Ectodermal cell (in vitro differentiated cells): ENCODE measurements at regions not wholly inside any gene's neighbourhood (a gene's known extent, or its start where the extent isn't known, plus 50 kb on each side); places are given as distances from the start of the nearest gene placed in this dataset.

Experiments used
- H3K27ac ChIP-seq: 2 replicates; pipeline ENCODE4 v1.7.0; 2013; ENCODE audit warnings: mild to moderate bottlenecking, low read depth, low read length; ENCODE audit not compliant: insufficient read depth, poor library complexity, severe bottlenecking
- H3K27me3 ChIP-seq: 2 replicates; pipeline ENCODE4 v1.7.0; 2013; ENCODE audit warnings: mild to moderate bottlenecking, low read length; ENCODE audit not compliant: insufficient read depth, control insufficient read depth, poor library complexity, severe bottlenecking
- H3K36me3 ChIP-seq: one replicate; pipeline ENCODE4 v1.7.0; 2013; ENCODE audit warnings: low read length; ENCODE audit not compliant: control insufficient read depth, insufficient read depth
- H3K4me1 ChIP-seq: one replicate; pipeline ENCODE4 v1.7.0; 2013; ENCODE audit warnings: low read length; ENCODE audit not compliant: control insufficient read depth, insufficient read depth
- H3K4me3 ChIP-seq: 2 replicates; pipeline ENCODE4 v1.7.0; 2013; ENCODE audit warnings: low read depth, low read length, control low read depth; ENCODE audit not compliant: insufficient read depth
- H3K9me3 ChIP-seq: 2 replicates; pipeline ENCODE4 v1.7.0; 2013; ENCODE audit warnings: mild to moderate bottlenecking, low read length, moderate library complexity; ENCODE audit not compliant: control insufficient read depth
- WGBS, 2 experiments: methylation state at CpG; one replicate each; pipeline ENCODE4 v1.1.7; 2013; ENCODE audit warnings: missing lambda C conversion rate in 2 of 2; 5-methylcytosine and 5-hydroxymethylcytosine counted together

DNA sequence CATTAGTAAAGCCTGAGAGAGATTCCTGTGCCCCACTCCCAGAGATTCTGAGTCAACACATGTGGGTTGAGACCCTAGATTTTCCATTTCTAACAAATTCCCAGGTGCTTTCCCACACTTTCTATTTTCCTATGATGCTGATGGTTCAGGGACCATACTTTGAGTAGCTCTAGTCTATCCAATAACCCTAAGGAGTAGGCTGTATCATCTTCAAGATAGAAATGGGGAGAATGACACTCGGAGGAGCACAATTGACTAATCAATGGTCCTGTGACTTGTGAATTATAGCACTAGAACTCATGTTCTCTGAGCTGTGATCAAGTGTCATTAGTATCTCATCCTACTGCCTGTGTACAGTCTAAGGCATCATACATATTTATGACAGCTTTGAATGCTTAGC lies 232.9 kb upstream of the B3GALT2 start:
- Histone ChIP-seq H3K27ac (no peak overlapping the region), H3K36me3 (no peaks in the 10 kb centered on the region), H3K4me3 (no peak overlapping the region), H3K9me3 (peaks cover 3% of the 10 kb centered on the region), H3K4me1 (peaks cover 12% of the 10 kb centered on the region), H3K27me3 (no peaks in the 10 kb centered on the region)
- WGBS, 2 experiments, result 86 to 100% methylated on average over 1 of the region's 1 CpG

DNA sequence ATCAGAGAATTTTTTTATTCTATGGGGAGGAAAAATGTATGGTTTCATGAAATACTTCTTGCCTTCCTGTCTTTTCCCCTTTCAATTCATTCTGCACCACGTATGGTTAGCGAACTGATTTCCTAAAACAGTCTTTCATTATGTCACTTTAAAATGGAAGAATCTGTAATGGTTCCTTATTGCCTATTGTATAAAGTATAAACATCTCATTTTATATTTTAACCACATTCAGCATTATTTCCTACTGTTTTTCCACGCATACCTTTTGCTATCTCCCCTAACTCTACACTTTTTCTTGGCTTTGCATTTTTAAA lies 232.3 kb upstream of the B3GALT2 start:
- no peak overlapping the region for H3K4me3 ChIP-seq
- H3K27me3 ChIP-seq, result no peaks in the 10 kb centered on the region
- H3K36me3 ChIP-seq, result no peaks in the 10 kb centered on the region
- H3K27ac ChIP-seq, result no peak overlapping the region
- WGBS, 2 experiments, result 93 to 96% methylated on average over 1 of the region's 3 CpGs
- H3K9me3 ChIP-seq, result peaks cover 3% of the 10 kb centered on the region
- H3K4me1 ChIP-seq, result peaks cover 12% of the 10 kb centered on the region

DNA sequence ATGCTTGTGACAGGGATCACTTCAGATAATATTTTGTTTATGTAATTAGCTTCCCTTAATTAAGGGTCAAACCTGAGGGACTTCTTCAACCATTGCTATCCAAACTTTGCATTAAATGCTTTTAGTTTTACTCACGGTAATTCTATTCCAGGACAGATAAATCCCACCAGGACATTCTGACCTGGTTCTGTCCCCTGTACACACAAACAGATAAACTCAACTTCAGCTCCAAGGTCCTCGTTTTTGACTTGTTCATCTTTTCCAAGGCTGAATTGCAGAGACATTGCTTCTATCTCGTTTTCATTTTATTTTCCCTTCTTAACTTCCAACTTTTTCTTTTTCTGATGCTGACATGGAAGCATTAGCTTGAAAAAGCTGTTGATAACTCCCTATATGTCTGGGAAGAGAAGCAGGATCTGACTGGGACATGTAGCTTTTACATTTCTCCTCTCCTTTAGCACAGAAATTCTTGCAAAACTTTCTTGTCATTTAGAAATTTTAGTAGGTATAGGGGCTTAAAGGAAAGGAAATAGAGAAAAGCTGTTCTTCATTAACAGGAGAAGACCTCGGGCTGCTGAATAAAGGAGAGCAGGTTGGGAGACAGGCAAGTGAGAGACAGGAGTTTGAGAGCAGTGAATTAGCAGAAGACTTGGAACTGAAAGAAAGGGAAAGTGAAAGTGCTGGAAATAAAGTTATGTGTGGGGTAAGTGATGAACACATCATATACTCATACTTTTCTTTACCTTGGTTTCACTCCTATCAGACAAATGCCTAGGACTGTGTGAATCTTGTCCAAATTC lies 231.7 kb upstream of the B3GALT2 start:
- H3K36me3 ChIP-seq, result no peaks in the 10 kb centered on the region
- H3K9me3 ChIP-seq, result peaks cover 3% of the 10 kb centered on the region
- peaks cover 12% of the 10 kb centered on the region for H3K4me1 ChIP-seq
- no peak overlapping the region for H3K27ac ChIP-seq
- WGBS, 2 experiments, result 85 to 86% methylated on average over 4 of the region's 4 CpGs
- H3K4me3 ChIP-seq, result no peak overlapping the region
- H3K27me3 ChIP-seq, result no peaks in the 10 kb centered on the region

GRCh38 chr1:193417403-193417802 lies 231.0 kb upstream of the B3GALT2 start:
- Histone ChIP-seq H3K36me3 (no peaks in the 10 kb centered on the region), H3K9me3 (no peaks in the 10 kb centered on the region), H3K4me1 (peaks cover 12% of the 10 kb centered on the region), H3K27me3 (no peaks in the 10 kb centered on the region), H3K27ac (no peak overlapping the region), H3K4me3 (no peak overlapping the region)
- 94 to 100% methylated on average over 1 of the region's 1 CpG for WGBS, 2 experiments

DNA sequence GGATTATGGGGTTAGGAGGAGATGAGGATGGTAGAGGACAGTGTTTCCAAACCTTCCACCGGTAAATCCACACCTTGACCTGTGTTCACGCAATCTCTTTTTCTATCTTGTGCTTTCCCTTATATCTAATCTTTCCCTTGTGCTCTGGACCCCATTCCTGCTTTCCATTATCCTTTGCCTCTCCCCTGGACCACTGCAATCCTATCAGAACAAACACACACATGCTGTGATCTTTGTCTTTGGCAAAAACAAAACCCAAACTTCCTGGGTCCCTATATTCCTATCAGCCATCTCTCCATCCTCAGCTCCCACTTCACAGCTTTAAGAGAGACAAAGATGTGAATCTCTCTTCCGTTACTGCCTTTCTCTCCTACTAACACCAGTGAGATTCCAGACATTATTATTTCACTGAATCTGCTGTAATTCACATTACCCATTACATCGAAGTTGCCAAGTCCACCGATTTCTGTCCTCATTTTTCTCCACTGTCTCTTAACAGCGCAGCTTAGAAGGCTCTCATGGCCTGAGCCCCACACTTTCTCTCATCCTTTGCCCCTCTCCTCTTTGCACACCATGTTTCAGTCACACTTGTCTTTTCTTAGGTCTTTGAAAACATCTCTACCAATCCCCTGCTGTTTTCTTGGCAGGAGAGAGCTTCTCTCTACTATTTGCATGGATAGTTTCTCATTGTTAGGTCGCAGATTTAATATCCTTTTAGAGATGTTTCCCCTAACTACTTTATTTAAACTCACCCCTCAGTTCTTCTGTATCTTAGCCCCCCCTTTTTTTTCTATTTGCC lies 230.0 kb upstream of the B3GALT2 start:
- Histone ChIP-seq H3K36me3 (no peaks in the 10 kb centered on the region), H3K27me3 (no peaks in the 10 kb centered on the region), H3K4me1 (peaks cover 18% of the 10 kb centered on the region), H3K4me3 (no peak overlapping the region), H3K27ac (no peak overlapping the region), H3K9me3 (no peaks in the 10 kb centered on the region)
- 80 to 84% methylated on average over 6 to 7 of the region's 7 CpGs for WGBS, 2 experiments

DNA sequence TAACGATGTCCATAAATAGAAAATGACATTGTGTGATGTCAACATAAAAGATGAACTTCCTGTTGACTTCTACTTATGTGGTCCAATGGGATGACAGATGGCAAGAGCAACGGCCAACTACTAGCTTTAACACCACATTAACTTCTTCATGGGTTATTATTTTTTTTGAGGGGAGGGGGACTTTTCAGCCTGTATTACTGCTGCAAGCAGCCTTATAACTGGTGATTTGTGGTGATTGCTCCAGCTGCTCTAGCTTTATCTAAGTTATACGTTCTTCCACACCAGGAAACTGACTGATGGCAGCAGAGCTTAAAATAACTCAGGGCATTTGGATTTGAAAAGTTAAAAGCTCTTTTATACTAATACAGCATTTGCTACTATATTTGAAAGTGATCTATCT lies 228.8 kb upstream of the B3GALT2 start:
- 62 to 96% methylated on average over 2 of the region's 3 CpGs for WGBS, 2 experiments
- Histone ChIP-seq H3K4me3 (no peak overlapping the region), H3K27me3 (no peaks in the 10 kb centered on the region)

DNA sequence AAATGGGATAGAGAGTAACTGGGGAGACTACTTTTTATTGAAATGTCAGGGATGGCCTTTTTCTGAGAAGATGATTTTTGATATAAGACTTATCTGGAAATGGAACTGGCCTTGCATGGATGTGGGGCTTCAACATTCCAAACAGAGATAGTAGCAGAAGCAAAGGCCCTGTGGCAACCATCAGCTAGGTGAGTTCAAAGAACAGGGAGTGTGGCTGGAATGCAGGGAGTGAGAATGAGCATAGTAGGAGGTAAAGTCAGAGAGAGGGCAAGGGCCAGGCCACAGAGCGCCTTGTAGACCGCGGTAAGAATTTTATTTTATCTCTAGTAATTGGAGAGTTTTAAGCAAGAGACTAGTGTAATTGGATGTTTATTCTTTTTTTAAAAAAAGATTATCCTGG lies 227.0 kb upstream of the B3GALT2 start:
- H3K9me3 ChIP-seq, result no peaks in the 10 kb centered on the region
- no peak overlapping the region for H3K27ac ChIP-seq
- no peak overlapping the region for H3K4me3 ChIP-seq
- peaks cover 18% of the 10 kb centered on the region for H3K4me1 ChIP-seq
- H3K36me3 ChIP-seq, result no peaks in the 10 kb centered on the region
- 89 to 94% methylated on average over 3 of the region's 3 CpGs for WGBS, 2 experiments
- no peaks in the 10 kb centered on the region for H3K27me3 ChIP-seq

More for the DNA sequence above, 228.8 kb upstream of the B3GALT2 start:
- Histone ChIP-seq H3K27ac (no peak overlapping the region), H3K4me1 (peaks cover 18% of the 10 kb centered on the region), H3K9me3 (no peaks in the 10 kb centered on the region), H3K36me3 (no peaks in the 10 kb centered on the region)

GRCh38 chr1:193412748-193413147 lies 226.3 kb upstream of the B3GALT2 start:
- H3K27ac ChIP-seq, result no peak overlapping the region
- H3K9me3 ChIP-seq, result no peaks in the 10 kb centered on the region
- no peaks in the 10 kb centered on the region for H3K27me3 ChIP-seq
- H3K36me3 ChIP-seq, result no peaks in the 10 kb centered on the region
- no peak overlapping the region for H3K4me3 ChIP-seq
- peaks cover 18% of the 10 kb centered on the region for H3K4me1 ChIP-seq
- no CpG with 5 or more reads among the region's 1 CpG for WGBS, 2 experiments

DNA sequence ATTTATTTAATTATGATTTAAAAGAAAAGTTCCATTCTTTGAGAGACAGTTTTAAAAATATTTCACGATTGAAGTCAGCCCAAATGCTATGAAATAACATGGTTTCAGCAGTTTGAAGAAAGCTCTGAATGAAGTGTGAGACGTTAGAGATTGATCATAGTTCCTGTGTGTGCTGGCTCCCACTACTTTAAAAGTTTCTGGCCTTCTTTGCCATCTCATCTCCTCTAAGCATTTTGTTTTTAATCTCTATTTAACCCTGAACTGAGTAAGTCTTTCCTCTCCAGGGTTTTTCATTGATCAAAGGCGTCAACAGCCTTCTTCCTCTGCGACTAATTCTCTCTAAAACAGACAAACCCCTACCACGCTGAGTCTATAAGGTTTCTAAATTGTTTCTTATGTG lies 225.3 kb upstream of the B3GALT2 start:
- H3K36me3 ChIP-seq, result no peaks in the 10 kb centered on the region
- H3K9me3 ChIP-seq, result no peaks in the 10 kb centered on the region
- peaks cover 14% of the 10 kb centered on the region for H3K4me1 ChIP-seq
- 66 to 73% methylated on average over 4 to 5 of the region's 5 CpGs for whole genome bisulfite sequencing, 2 experiments
- no peak overlapping the region for H3K4me3 ChIP-seq
- no peaks in the 10 kb centered on the region for H3K27me3 ChIP-seq
- no peak overlapping the region for H3K27ac ChIP-seq

GRCh38 chr1:193411215-193411614 lies 224.8 kb upstream of the B3GALT2 start:
- Histone ChIP-seq H3K9me3 (no peaks in the 10 kb centered on the region), H3K4me1 (peaks cover 9% of the 10 kb centered on the region), H3K4me3 (no peak overlapping the region), H3K27me3 (no peaks in the 10 kb centered on the region), H3K36me3 (no peaks in the 10 kb centered on the region), H3K27ac (no peak overlapping the region)
- WGBS, 2 experiments, result 93% methylated on average over 2 of the region's 2 CpGs; no CpG with 5 or more reads in 1 of the 2 experiments
